Upper lobe of left lung (tissue), 6 donors: ENCODE measurements at regions not wholly inside any gene's neighbourhood (a gene's known extent, or its start where the extent isn't known, plus 50 kb on each side); places are given as distances from the start of the nearest gene placed in this dataset.

ENCODE experiments used
- ATAC-seq, 2 donors: fragments of 200-7000 bp; cut with Tn5 transposase; one replicate each; pipeline ENCODE4 v1.9.1; 2022; ENCODE audit warnings: mild to moderate bottlenecking in 2 of 2, moderate library complexity in 2 of 2; ENCODE audit not compliant: low FRiP score in 2 of 2
- DNase-seq, 2 donors: peaks; one replicate each; pipeline ENCODE4 v3.0.0-alpha.2; 2019 to 2020
- H3K27ac ChIP-seq, 4 donors: fragments of 200-600 bp; sonication (generic); one replicate each; pipeline ENCODE4 v1.5.1; 2016 to 2019
- H3K27me3 ChIP-seq, 4 donors: fragments of 200-600 bp; sonication (generic); one replicate each; pipeline ENCODE4 v1.5.1; 2017 to 2019
- H3K36me3 ChIP-seq, 4 donors: fragments of 200-600 bp; sonication (generic); one replicate each; pipeline ENCODE4 v1.5.1; 2016 to 2019
- H3K4me1 ChIP-seq, 4 donors: fragments of 200-600 bp; sonication (generic); one replicate each; pipeline ENCODE4 v1.5.1; 2018 to 2019
- H3K4me3 ChIP-seq, 4 donors: fragments of 200-600 bp; sonication (generic); one replicate each; pipeline ENCODE4 v1.5.1; 2017 to 2019; ENCODE audit warnings: mild to moderate bottlenecking in 2 of 4, moderate library complexity in 1 of 4
- H3K9me3 ChIP-seq, 4 donors: fragments of 200-600 bp; sonication (generic); one replicate each; pipeline ENCODE4 v1.5.1; 2018 to 2019
- EP300 ChIP-seq, 4 donors: sonication (generic); formaldehyde crosslinking; IDR thresholded peaks; one replicate each; pipeline ENCODE4 v1.5.1; 2017; ENCODE audit warnings: antibody characterized with exemption in 4 of 4, control low read depth in 2 of 4
- POLR2A ChIP-seq, 4 donors: fragments of 450-650 bp; IDR thresholded peaks; one replicate each; pipeline ENCODE4 v1.5.1; 2016 to 2017; ENCODE audit warnings: antibody characterized with exemption in 4 of 4, mild to moderate bottlenecking in 2 of 4
- POLR2AphosphoS5 ChIP-seq, 2 donors: sonication (generic); formaldehyde crosslinking; IDR thresholded peaks; one replicate each; pipeline ENCODE4 v1.5.1; 2017; ENCODE audit warnings: antibody characterized with exemption in 2 of 2
- WGBS, 2 donors: methylation state at CpG; one replicate each; pipeline ENCODE4 v1.1.5; 2017 to 2018; 5-methylcytosine and 5-hydroxymethylcytosine counted together
- TF ChIP-seq, protein P1 (sequence below), 6 experiments: fragments of 450-650 bp in 4 of 6; fragments of 200-600 bp in 2 of 6; sonication (generic) in 2 of 6; IDR thresholded peaks; one replicate each; pipeline ENCODE4 v1.5.1; 2016 to 2019; ENCODE audit warnings: antibody characterized with exemption in 6 of 6
- donor health status: DM: no; HTN: no; CAD: no; lungs with moderate emphysema.
- donor health status: DM: no; HTN: yes; CAD: no; lungs with severe emphysema.

- Histone ChIP-seq H3K36me3 (no peaks in the 10 kb centered on the region), H3K9me3 (peaks cover 0 to 5% (median 1%) of the 10 kb centered on the region in 4 donors), H3K27me3 (no peaks in the 10 kb centered on the region), H3K27ac (no peak overlapping the region), H3K4me3 (no peak overlapping the region), H3K4me1 (no peaks in the 10 kb centered on the region)
- ATAC-seq (no peak), DNase-seq (no peak)
- TF ChIP-seq POLR2AphosphoS5 (IDR thresholded peaks at IDR 0.05) (no peak), POLR2A (IDR thresholded peaks at IDR 0.05) (no peak), EP300 (IDR thresholded peaks at IDR 0.05) (no peak)
- TF ChIP-seq, protein P1, sequence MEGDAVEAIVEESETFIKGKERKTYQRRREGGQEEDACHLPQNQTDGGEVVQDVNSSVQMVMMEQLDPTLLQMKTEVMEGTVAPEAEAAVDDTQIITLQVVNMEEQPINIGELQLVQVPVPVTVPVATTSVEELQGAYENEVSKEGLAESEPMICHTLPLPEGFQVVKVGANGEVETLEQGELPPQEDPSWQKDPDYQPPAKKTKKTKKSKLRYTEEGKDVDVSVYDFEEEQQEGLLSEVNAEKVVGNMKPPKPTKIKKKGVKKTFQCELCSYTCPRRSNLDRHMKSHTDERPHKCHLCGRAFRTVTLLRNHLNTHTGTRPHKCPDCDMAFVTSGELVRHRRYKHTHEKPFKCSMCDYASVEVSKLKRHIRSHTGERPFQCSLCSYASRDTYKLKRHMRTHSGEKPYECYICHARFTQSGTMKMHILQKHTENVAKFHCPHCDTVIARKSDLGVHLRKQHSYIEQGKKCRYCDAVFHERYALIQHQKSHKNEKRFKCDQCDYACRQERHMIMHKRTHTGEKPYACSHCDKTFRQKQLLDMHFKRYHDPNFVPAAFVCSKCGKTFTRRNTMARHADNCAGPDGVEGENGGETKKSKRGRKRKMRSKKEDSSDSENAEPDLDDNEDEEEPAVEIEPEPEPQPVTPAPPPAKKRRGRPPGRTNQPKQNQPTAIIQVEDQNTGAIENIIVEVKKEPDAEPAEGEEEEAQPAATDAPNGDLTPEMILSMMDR (IDR thresholded peaks at IDR 0.05), result no peak
- WGBS, 2 donors, result 77 to 80% methylated on average over 1 of the region's 1 CpG
These were observed 175.7 kb upstream of the RND3 start for GRCh38 chr2:150663143-150663542.

- Histone ChIP-seq H3K36me3 (no peaks in the 10 kb centered on the region), H3K4me3 (no peak overlapping the region), H3K27me3 (no peaks in the 10 kb centered on the region), H3K9me3 (peaks cover 0 to 4% (median 2%) of the 10 kb centered on the region in 4 donors), H3K4me1 (no peaks in the 10 kb centered on the region), H3K27ac (no peak overlapping the region)
- DNase-seq (no peak), ATAC-seq (no peak)
- 90 to 95% methylated on average over 2 of the region's 2 CpGs for WGBS, 2 donors
- TF ChIP-seq POLR2AphosphoS5 (IDR thresholded peaks at IDR 0.05) (no peak), POLR2A (IDR thresholded peaks at IDR 0.05) (no peak), EP300 (IDR thresholded peaks at IDR 0.05) (no peak)
- TF ChIP-seq, protein P1 (IDR thresholded peaks at IDR 0.05), result no peak
These were observed 168.5 kb upstream of the RND3 start for GRCh38 chr2:150656002-150656401.

GRCh38 chr2:150653351-150653750, 165.9 kb upstream of the RND3 start:
- no peak overlapping the region for H3K4me3 ChIP-seq
- H3K27me3 ChIP-seq, result no peaks in the 10 kb centered on the region
- no peaks in the 10 kb centered on the region for H3K4me1 ChIP-seq
- no peaks in the 10 kb centered on the region for H3K36me3 ChIP-seq
- WGBS, 2 donors, result 87 to 89% methylated on average over 1 of the region's 1 CpG
- H3K27ac ChIP-seq, result no peak overlapping the region
- TF ChIP-seq EP300 (IDR thresholded peaks at IDR 0.05) (no peak), POLR2AphosphoS5 (IDR thresholded peaks at IDR 0.05) (no peak), POLR2A (IDR thresholded peaks at IDR 0.05) (no peak)
- TF ChIP-seq, protein P1 (IDR thresholded peaks at IDR 0.05), result no peak
- H3K9me3 ChIP-seq, result peaks cover 0 to 4% (median 2%) of the 10 kb centered on the region in 4 donors
- DNase-seq (no peak), ATAC-seq (no peak)

GRCh38 chr2:150647943-150648342, 160.5 kb upstream of the RND3 start:
- WGBS, 2 donors, result 78 to 86% methylated on average over 5 of the region's 5 CpGs
- Histone ChIP-seq H3K4me3 (no peak overlapping the region), H3K36me3 (no peaks in the 10 kb centered on the region), H3K27ac (no peak overlapping the region), H3K27me3 (no peaks in the 10 kb centered on the region), H3K9me3 (no peaks in the 10 kb centered on the region), H3K4me1 (no peaks in the 10 kb centered on the region)
- ATAC-seq (no peak), DNase-seq (no peak)
- TF ChIP-seq EP300 (IDR thresholded peaks at IDR 0.05) (no peak), POLR2A (IDR thresholded peaks at IDR 0.05) (no peak), POLR2AphosphoS5 (IDR thresholded peaks at IDR 0.05) (no peak)
- TF ChIP-seq, protein P1 (IDR thresholded peaks at IDR 0.05), result no peak

GRCh38 chr2:150646746-150647145, 159.3 kb upstream of the RND3 start:
- Histone ChIP-seq H3K9me3 (no peaks in the 10 kb centered on the region), H3K36me3 (no peaks in the 10 kb centered on the region), H3K27me3 (no peaks in the 10 kb centered on the region), H3K4me3 (no peak overlapping the region), H3K27ac (no peak overlapping the region), H3K4me1 (no peaks in the 10 kb centered on the region)
- no peak for TF ChIP-seq EP300 (IDR thresholded peaks at IDR 0.05)
- TF ChIP-seq, protein P1 (IDR thresholded peaks at IDR 0.05), result no peak
- TF ChIP-seq POLR2AphosphoS5 (IDR thresholded peaks at IDR 0.05), result no peak
- no peak for TF ChIP-seq POLR2A (IDR thresholded peaks at IDR 0.05)
- ATAC-seq (no peak), DNase-seq (no peak)
- WGBS, 2 donors, result 89 to 91% methylated on average over 4 of the region's 4 CpGs
